Breast epithelium (tissue), 3 donors: ENCODE measurements at regions not wholly inside any gene's neighbourhood (a gene's known extent, or its start where the extent isn't known, plus 50 kb on each side); places are given as distances from the start of the nearest gene placed in this dataset.

Source experiments
- CTCF ChIP-seq, 3 donors: fragments of 450-650 bp; IDR thresholded peaks; one replicate each; pipeline ENCODE4 v1.5.1; 2016 to 2017; ENCODE audit warnings: antibody characterized with exemption in 3 of 3, mild to moderate bottlenecking in 3 of 3, moderate library complexity in 3 of 3
- POLR2AphosphoS5 ChIP-seq, 3 donors: sonication (generic); formaldehyde crosslinking; IDR thresholded peaks; one replicate each; pipeline ENCODE4 v1.6.1; 2017; ENCODE audit warnings: antibody characterized with exemption in 3 of 3

GRCh38 chr11:81203876-81204275, 1529.8 kb downstream of the FAM181B start:
- TF ChIP-seq CTCF (IDR thresholded peaks at IDR 0.05) (no peak), POLR2AphosphoS5 (IDR thresholded peaks at IDR 0.05) (no peak)
